ENCODE measurements at regions not wholly inside any gene's neighbourhood (a gene's known extent, or its start where the extent isn't known, plus 50 kb on each side); places are given as distances from the start of the nearest gene placed in this dataset.
"Not testable (repeated sequence)": the region's sequence is repeated elsewhere in the genome, so short reads cannot be mapped to it uniquely, and the experiment has no call there.

- TF ChIP-seq, protein P1, sequence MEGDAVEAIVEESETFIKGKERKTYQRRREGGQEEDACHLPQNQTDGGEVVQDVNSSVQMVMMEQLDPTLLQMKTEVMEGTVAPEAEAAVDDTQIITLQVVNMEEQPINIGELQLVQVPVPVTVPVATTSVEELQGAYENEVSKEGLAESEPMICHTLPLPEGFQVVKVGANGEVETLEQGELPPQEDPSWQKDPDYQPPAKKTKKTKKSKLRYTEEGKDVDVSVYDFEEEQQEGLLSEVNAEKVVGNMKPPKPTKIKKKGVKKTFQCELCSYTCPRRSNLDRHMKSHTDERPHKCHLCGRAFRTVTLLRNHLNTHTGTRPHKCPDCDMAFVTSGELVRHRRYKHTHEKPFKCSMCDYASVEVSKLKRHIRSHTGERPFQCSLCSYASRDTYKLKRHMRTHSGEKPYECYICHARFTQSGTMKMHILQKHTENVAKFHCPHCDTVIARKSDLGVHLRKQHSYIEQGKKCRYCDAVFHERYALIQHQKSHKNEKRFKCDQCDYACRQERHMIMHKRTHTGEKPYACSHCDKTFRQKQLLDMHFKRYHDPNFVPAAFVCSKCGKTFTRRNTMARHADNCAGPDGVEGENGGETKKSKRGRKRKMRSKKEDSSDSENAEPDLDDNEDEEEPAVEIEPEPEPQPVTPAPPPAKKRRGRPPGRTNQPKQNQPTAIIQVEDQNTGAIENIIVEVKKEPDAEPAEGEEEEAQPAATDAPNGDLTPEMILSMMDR (IDR thresholded peaks at IDR 0.05): not testable (repeated sequence)
- not testable (repeated sequence) for TF ChIP-seq POLR2A (IDR thresholded peaks at IDR 0.05)
Observed at GRCh38 chr7:81858820-81859219, 89.0 kb upstream of the HGF start.
